SIG-M5 treated with dmso at 0.1 percent for 504 hours (cell line): ENCODE measurements at regions not wholly inside any gene's neighbourhood (a gene's known extent, or its start where the extent isn't known, plus 50 kb on each side); places are given as distances from the start of the nearest gene placed in this dataset.
"Not testable (repeated sequence)": the region's sequence is repeated elsewhere in the genome, so short reads cannot be mapped to it uniquely, and the experiment has no call there.

Source experiments
- DNase-seq: peaks from one replicate; lab custom pipeline; 2025; ENCODE audit not compliant: unreplicated experiment; lab: John Stamatoyannopoulos, UW

DNA sequence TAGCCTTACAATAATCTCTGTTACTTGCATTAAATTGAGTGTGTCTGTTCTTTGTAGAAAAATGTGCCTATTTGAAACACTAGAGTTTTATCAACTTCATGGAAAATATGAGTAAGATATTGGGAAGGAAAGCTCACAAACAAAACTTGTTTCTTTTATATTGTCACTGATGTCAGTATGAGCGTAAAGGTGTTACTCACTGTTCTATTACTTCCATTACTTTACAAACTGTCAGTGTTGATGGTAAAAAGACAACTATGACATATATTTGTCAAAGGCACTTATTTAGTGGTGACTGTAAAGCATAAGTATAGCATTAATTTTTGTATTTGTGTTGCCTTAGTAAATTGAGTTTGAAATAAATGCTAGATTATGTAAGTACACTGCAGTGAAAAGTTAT lies 193.7 kb upstream of the FLRT2 start:
- no peak for DNase-seq

DNA sequence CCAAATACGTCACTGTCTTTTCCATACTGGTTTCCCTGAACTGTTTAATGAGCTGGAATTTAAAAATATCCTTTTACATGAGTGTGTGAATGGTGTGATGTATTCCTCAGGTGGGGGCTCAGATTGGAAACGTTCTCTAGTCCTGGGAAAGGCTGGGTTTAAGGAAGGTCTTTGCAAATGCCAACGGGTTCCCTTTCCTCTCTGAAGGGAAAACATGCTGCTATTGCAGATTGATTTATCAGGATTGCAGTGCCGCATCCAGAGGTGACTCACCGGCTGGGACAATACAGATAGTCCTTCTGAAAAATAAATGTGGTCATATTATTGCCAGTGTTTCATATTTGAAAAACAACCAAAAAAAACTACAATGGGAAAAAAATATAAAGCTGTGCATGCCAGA lies 193.1 kb upstream of the FLRT2 start:
- no peak for DNase-seq

DNA sequence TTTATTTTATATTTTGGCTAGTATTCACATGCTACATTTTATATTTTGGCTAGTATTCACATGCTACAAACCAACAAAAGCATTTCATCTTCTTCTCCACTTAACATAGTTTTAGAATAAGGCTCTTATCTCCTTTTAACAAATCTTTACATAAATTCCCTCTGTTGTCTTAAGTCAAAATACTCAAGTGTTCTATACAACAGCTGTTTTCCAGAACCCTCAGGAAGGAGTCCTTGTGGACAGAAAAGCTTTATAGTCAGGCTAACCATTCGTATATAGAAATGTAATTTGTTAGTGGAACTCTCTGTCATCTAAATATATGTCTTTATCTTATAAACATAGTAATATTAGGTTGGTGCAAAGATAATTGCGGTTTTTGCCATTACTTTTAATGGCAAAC lies 191.0 kb upstream of the FLRT2 start:
- DNase-seq = no peak

DNA sequence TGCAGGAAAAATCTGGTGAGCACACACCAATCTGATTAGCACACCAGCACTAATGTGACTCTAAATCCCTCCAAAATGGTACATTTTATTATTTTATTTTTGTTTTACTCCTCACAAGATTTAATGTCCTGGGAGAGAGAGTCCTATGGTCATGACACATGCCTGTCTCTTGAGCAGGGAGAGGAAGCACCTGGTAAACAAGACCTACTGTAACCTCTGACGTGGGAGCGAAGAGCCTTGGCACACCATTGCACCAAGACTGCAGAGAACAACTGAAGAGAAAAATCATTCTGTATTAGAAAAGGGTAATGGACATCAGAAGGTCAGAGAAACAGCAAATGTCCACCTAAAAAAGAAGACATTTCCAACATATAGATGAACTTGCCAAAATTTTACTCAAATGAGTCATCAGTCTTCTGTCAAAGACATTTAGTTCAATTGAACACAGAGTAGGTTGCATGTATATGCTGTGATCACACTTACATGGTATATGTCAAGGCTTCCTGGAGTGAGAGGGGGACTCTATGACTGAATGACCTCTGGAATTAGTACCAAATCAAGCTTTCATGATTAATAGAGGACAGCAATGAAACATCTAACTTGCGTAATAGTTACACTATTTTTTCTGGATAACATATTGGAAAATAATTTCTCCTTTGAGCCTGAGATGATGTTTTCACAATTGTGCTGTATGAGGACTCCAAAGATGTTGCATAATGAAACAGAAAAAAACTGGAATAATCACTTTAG lies 186.9 kb upstream of the FLRT2 start:
- no peak for DNase-seq

DNA sequence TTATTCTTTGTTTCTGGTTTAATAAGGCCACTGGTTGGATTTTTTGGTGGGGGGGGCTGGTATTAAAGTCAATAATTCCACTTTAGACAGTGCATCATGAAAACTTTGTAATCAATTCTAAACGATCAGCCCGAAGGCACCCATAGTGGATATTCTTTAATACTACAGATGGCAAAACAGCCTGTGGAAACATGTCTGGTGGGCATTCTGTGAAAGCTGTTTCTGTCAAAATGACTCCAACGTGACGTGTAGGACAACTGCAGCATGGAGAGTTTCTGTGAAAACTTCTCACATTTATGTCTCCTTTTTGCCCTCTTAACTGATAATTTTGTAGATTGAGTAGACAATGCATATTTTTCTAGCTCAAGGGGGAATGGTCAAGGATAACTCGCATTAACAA lies 185.8 kb upstream of the FLRT2 start:
- no peak for DNase-seq

DNA sequence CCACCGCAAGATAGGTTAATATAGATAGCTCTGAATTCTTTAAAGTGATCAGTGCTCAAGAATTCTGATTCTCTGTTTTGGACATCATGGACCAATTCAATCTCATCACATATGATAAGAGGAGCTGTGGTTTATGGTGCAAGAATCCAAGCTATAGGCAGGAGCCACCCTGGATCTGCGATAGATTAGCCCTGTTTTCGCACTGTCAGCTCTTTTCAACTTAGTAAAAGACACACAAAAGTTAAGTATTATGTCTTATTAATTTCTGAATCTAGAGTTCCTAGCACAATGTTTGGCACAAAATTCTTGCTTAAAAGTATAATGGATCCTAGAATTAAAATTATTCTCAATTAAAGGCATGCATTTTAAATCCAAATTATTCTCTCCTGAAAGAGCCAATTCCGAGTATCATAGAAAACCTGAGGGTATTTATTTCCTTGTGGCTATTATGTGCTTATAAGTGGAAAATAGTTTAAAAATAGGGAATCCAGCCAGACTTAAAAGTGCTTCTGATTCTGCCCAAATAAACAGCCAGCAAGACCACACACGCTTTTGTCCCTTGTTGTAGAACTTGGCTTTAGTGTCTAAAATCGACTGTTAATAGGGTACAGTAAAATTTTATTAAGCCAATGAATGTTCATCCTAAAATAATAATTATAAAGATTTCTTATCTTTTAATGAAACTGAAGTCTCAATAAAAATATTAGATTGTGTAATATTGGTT lies 184.9 kb upstream of the FLRT2 start:
- DNase-seq = no peak

DNA sequence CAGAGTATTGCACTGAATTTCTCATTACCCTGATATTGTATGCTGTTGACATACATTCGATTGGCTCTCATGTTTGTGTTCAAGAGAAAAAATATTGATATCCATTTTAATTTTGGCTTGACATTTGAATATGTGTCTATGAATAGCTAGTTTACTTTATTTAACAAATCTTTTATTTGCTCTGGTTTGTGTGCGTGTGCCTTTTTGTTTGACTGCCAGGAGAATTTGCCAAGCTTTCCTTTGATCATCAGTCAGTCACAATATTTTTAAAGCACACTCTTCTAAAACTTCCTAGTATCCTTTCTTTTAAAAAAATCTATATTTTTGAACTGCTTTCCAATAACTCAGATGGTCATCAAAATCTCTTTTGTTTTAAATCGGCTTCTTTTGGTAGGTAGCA lies 179.3 kb upstream of the FLRT2 start:
- no peak for DNase-seq

DNA sequence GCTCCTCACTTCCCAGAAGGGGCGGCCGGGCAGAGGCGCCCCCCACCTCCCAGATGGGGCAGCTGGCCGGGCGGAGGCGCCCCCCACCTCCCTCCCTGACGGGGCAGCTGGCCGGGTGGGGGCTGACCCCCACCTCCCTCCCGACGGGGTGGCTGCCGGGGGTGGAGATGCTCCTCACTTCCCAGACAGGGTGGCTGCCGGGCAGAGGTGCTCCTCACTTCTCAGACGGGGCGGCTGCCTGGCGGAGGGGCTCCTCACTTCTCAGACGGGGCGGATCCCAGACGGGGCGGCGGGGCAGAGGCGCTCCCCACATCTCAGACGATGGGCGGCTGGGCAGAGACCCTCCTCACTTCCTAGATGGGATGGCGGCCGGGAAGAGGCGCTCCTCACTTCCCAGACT lies 177.4 kb upstream of the FLRT2 start:
- not testable (repeated sequence) for DNase-seq

DNA sequence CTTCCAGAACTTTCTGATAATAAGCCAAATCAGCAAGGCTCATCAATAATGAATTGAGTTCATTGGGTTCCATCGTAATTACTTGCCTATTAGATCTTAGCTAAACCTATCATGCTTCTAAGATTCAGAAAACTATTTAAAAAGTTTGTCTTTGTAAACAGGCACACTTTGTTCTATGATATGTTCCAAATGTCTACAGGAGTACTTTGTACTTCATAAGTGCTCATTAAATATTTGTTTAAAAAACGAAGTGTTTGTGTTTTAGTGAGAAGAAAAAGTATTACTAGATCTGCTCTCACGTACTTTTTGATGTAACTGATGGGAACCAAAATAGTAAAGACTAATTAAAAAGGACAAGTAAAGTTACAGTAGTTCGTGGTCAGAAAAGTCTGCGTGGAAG lies 172.8 kb upstream of the FLRT2 start:
- no peak for DNase-seq

DNA sequence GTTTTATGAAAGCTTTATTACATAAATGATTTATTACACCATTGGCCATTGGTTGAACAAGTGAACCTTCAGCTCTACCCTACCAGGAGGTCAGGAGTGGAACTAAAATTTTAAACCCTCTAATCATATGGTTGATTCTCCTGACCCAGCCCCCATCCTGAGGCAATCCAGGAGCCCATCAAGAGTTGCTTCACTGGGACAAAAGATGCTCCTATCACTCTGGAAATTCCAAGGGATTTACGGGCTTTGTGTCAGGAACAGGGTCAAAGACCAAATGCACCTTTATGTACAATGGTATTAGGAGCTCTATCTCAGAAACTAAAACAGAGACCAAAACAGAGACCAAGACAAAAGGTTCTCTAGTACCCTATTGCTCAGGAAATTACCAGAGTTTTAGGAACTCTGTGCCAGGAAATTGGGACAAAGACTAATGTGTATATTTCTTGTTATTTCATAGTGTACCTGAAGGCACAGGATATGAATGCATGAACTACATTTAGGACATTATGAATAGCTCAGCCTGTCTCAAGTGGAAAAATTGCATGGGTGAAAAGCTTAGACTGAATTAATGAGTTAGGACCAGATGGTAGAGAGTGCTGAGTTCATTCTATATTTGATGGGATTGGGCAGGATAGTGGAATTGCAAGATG lies 171.7 kb upstream of the FLRT2 start:
- DNase-seq = no peak

DNA sequence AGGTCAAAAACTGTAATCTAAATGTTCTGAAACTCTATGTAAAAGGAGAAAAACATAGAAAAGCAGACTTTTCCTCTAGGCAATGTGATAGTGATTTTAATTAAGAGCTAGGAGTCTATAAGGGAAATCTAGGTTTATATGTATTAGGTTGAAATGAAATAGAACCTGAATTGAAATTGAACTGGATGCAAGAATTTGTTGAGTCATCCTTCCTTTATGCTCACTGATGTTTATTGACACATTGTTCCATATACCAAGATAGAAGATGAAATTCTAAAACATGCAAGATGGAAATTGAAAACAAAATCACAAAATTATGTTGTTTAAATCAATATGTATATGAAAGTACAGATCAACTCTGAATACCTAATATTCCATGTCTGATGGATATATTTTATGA lies 170.4 kb upstream of the FLRT2 start:
- no peak for DNase-seq

DNA sequence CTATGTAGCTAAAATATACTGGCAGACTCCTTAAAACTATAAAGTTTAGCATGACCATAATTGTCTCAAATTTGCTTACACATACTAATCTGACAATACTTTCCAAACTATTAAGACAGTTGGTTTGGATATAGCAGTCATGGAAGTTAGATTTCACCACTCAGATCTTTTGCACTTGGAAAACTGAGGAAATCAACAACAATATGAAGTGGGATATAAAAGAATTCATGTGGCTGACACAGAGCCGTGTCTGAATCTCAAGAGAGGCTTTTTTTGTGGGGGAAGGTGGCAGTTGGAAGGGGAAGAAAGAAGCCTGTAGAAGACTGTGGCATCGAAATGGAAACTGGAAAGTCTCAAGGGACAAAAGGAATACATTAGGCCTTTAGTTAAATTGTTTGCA lies 166.6 kb upstream of the FLRT2 start:
- no peak for DNase-seq

DNA sequence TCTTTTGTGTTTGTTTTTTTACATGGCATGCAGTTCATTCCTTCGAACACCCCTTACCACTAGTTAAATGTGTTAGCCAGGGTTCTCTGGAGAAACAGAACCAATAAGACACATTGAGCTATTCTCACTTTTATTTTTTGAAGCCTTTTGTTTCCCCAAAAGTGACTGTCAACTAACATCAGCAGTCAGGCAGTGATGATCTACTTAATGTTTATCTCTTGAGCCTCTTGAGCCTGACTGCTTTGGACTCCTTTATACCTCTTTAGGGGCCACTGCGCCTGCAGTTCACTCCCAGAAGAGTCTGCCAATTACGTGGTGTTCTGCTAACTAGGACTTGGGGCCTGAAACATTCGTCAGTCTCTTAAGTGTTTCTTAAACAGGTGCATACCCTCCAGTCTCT lies 163.7 kb upstream of the FLRT2 start:
- DNase-seq = no peak

DNA sequence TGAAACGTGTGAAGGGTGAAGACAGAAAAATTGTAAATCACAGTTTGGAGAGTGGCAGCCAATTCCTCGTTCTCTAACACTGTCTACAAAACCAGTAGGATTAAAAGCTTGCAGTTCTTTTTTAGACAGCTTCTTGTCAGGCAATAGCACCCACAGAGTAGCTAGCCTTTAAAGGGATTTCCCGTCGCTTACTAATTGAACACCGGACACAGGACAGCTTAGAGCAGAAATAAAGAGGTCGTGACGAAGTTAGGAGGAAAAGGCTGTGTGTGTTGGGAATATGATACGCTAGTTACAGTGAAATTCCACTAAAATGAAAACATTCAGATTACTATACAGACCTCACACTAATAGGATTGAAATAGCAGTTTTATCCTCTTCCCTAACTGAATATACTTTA lies 149.1 kb upstream of the FLRT2 start:
- DNase-seq = no peak

DNA sequence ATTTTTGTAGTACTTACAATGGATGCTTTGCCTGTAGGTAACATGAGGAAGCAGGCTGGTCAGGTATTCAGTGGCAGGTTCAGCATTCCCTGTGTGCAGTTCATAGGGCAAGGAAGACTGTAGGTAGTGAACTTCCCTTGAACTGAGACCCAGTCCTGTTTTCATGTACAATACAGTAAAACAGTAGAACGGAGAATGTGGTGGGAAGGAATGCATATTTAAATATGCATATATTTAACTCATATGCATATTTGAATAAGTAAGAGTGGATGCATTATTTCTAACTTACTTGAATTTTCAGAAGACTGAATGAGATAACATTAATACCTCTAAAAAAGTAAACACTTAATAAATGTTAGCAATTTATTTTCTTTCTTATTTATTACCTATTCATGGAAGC lies 147.6 kb upstream of the FLRT2 start:
- DNase-seq = no peak

DNA sequence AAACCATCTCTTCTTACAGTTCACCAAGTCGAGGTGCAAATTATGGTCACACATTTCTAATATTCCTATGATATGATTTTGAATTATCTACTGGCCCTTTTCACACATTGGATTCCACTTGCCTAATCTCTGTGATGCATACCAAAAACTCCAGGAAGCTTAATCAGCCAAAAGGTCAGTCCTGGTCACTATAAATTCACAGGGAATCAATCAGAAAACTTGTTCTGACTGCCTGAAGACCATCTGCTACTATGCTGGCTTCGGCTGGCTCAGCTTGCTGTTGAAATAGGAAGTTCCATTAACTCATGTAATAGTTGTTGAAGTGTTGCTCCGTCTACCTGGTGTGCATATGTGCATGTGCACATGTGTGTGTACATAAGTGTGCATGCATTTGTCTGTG lies 142.8 kb upstream of the FLRT2 start:
- no peak for DNase-seq

DNA sequence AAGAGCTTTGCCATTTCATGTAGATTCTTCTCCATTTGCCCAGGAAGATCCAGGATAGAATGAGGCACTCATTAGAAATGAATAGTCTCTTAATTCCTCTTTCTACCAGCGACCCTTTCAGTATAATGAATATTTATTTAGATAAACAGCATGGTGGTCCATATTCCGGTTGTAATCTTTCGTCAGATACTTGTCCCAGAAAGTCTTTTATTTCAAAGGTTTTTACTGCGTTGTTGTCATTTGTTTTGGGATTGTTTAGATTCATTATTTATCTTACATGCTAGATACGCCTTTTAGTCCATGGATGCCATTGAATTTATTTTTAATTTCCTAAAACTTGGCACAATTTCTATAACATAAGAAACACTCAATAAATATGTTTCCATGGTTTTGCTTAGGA lies 139.7 kb upstream of the FLRT2 start:
- DNase-seq = no peak

DNA sequence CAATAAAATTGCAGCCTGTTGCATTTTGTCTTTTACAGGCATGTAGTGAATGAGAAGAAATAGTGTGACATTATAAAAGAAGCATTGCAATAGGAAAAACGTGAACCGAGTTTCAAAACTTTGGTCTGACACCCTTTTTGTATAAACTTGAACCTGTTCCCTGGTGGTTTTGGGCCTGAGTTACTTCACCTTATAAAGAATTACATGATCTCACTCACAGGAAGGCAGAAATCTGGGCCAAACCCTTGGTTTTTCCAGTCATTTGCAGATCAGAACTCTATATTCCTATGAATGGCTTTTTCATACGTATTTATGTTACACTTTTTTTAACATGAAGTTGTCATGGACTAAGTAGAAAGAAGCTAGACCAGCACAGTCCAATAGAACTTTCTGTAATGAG lies 138.5 kb upstream of the FLRT2 start:
- DNase-seq = no peak

DNA sequence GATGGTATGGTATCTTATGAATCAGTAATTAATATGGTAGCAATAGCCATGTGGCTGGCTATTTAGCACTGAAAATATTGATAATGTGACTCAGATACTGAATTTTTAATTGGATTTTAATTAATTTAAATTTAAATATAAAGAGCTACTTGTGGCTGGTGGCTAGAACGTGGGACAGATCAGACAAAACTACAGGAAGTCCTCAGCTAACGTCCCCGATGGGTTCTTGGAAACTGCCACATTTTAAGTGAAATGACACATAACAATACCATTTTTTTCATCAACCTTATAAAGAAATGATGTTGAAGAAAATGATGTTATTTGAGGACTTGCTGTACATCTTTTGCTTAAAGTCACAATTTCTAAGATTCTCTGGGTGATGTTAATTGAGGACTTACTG lies 138.1 kb upstream of the FLRT2 start:
- no peak for DNase-seq

DNA sequence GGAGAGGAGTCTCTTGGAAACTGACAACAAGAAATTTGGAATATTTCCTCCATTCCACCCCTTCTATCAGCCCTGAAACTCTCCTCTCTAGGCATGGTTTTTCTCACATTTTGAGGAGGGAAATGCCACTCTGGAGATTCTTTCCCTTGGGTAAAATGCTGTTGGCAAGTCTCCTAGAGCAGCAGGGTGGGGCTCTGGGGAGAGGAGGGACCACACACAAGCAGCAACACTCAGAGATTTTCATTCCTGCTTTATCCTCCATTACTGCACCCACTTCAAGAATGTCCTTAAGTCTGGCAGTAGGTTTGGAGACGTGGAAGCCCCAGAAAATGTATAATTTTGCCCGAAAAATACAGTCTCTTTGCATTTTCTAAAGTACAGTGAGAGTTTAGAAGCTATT lies 130.8 kb upstream of the FLRT2 start:
- no peak for DNase-seq

DNA sequence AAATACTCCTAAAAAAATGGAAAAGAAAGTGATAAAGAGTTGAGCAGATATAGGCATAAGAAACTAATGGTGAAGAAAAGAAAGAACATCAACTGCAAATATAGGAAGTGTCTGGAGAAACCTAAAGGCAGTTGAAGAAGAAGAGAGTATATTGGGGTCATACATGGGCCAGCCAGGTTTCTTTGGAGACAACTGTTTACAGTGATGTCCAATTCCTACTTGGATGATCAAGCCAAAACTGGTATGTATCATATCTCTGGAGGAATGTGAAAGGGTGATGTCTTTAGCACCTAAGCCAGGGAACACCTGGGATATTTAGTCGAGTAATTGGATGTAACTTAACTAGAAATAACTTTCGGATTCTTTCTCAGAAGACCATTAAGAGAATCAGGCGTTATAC lies 129.3 kb upstream of the FLRT2 start:
- DNase-seq = no peak

DNA sequence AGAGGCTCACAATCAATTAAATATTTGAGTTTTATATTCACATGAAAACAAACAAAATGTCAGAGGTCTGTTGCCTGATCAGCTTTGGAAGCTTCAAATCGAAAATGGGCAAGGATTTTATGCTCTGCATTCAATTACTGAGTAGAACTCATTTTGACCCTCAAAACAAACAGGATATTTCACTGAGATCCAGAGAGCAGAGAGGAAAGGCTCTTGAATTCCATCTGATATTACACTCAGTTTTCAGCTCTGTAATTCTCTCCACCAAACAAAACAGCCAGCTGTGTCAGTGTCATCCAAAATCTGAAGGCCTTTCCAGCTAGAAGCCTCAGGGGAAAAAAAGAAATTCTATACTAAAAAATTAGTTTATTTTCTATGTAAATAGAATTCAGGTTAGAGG lies 128.6 kb upstream of the FLRT2 start:
- no peak for DNase-seq
